Peyer's patch (tissue), 4 donors: ENCODE measurements at regions not wholly inside any gene's neighbourhood (a gene's known extent, or its start where the extent isn't known, plus 50 kb on each side); places are given as distances from the start of the nearest gene placed in this dataset.

Experiments
- DNase-seq, 3 donors: peaks; one replicate each; pipeline ENCODE4 v3.0.0-alpha.2; 2017 to 2019
- H3K27ac ChIP-seq, 4 donors: fragments of 200-600 bp; sonication (generic); one replicate each; pipeline ENCODE4 v1.5.1; 2016 to 2019
- H3K27me3 ChIP-seq, 2 donors: fragments of 200-600 bp; sonication (generic); one replicate each; pipeline ENCODE4 v1.5.1; 2019
- H3K36me3 ChIP-seq, 3 donors: fragments of 200-600 bp; sonication (generic); one replicate each; pipeline ENCODE4 v1.5.1; 2016 to 2019
- H3K4me1 ChIP-seq, 4 donors: fragments of 200-600 bp; sonication (generic); one replicate each; pipeline ENCODE4 v1.5.1; 2016 to 2019
- H3K4me3 ChIP-seq, 4 donors: fragments of 200-600 bp; sonication (generic); 1 replicate in 3 of 4; 2 replicates in 1 of 4; pipeline ENCODE4 v1.5.1; 2016 to 2019; ENCODE audit warnings: mild to moderate bottlenecking in 1 of 4
- H3K9me3 ChIP-seq, 4 donors: fragments of 200-600 bp; sonication (generic); one replicate each; pipeline ENCODE4 v1.5.1; 2016 to 2019; ENCODE audit warnings: mild to moderate bottlenecking in 1 of 4
- CTCF ChIP-seq, 6 experiments: fragments of 450-650 bp in 4 of 6; fragments of 200-600 bp in 2 of 6; sonication (generic) in 1 of 6; IDR thresholded peaks; one replicate each; pipeline ENCODE4 v1.5.1; 2017 to 2019; ENCODE audit warnings: antibody characterized with exemption in 6 of 6, mild to moderate bottlenecking in 3 of 6, moderate library complexity in 1 of 6
- POLR2A ChIP-seq, 2 donors: fragments of 450-650 bp; IDR thresholded peaks; one replicate each; pipeline ENCODE4 v1.5.1; 2017; ENCODE audit warnings: antibody characterized with exemption in 2 of 2, mild to moderate bottlenecking in 2 of 2, moderate library complexity in 2 of 2

- Histone ChIP-seq H3K27ac (no peak overlapping the region), H3K4me3 (no peak overlapping the region), H3K36me3 (no peaks in the 10 kb centered on the region), H3K4me1 (no peaks in the 10 kb centered on the region), H3K9me3 (no peaks in the 10 kb centered on the region), H3K27me3 (no peaks in the 10 kb centered on the region)
- TF ChIP-seq CTCF (IDR thresholded peaks at IDR 0.05) = no peak
- TF ChIP-seq POLR2A (IDR thresholded peaks at IDR 0.05) = no peak
- no peak for DNase-seq
These were observed 72.6 kb upstream of the NSMCE3 start for GRCh38 chr15:29342201-29342600.

GRCh38 chr15:29337156-29337959 lies 67.7 kb upstream of the NSMCE3 start:
- no peak overlapping the region for H3K4me3 ChIP-seq
- H3K36me3 ChIP-seq = no peaks in the 10 kb centered on the region
- H3K4me1 ChIP-seq = no peaks in the 10 kb centered on the region
- no peak for TF ChIP-seq CTCF (IDR thresholded peaks at IDR 0.05)
- TF ChIP-seq POLR2A (IDR thresholded peaks at IDR 0.05) = no peak
- no peaks in the 10 kb centered on the region for H3K27me3 ChIP-seq
- DNase-seq = no peak
- H3K9me3 ChIP-seq = no peaks in the 10 kb centered on the region
- H3K27ac ChIP-seq = no peak overlapping the region

DNA sequence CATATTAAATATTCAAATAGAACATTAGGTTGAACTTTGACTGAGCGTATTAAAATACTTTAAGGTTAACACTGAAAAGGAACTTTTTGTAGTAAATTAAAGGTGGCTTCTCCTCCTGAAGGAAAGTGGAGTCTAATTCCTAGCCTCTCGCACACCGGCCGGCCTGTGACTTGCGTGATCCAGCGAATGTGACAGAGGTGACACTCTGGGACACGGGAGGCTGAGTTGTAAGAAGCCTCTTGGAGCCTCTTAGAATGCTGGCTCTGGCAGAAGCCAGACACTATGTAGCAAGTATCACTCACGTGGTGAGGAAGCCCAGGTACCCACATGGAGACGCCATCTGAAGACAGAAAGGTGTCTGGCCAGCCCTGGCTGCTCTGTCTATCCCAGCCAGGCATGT lies 64.9 kb upstream of the NSMCE3 start:
- no peak overlapping the region for H3K4me3 ChIP-seq
- H3K4me1 ChIP-seq = no peaks in the 10 kb centered on the region
- H3K27me3 ChIP-seq = no peaks in the 10 kb centered on the region
- no peak overlapping the region for H3K27ac ChIP-seq
- H3K9me3 ChIP-seq = no peaks in the 10 kb centered on the region
- no peaks in the 10 kb centered on the region for H3K36me3 ChIP-seq
- TF ChIP-seq CTCF (IDR thresholded peaks at IDR 0.05) = no peak
- no peak for TF ChIP-seq POLR2A (IDR thresholded peaks at IDR 0.05)
- no peak for DNase-seq

DNA sequence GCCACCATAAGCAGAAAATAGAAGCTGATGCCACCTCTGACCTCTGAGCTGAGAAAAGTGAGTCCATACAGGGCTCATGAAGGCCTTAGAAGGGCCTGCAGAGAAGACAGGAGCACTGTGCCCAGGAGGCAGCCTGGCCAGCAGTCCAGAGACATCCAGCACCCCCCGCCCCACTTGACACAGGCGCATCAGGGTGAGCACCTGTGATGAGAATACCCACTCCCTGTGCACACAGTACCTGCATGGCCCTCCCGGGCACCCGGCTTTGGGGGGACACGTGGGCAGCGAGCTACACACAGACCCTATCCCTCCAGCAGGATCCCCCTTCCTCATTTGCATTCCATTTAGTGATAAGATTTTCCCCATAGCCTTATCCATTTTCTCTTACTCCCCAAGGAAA lies 63.6 kb upstream of the NSMCE3 start:
- TF ChIP-seq POLR2A (IDR thresholded peaks at IDR 0.05) = no peak
- TF ChIP-seq CTCF (IDR thresholded peaks at IDR 0.05) = no peak
- Histone ChIP-seq H3K27ac (no peak overlapping the region), H3K4me3 (no peak overlapping the region), H3K4me1 (no peaks in the 10 kb centered on the region), H3K27me3 (no peaks in the 10 kb centered on the region), H3K9me3 (no peaks in the 10 kb centered on the region), H3K36me3 (no peaks in the 10 kb centered on the region)
- no peak for DNase-seq

GRCh38 chr15:29331669-29332068 lies 62.0 kb upstream of the NSMCE3 start:
- DNase-seq = no peak
- Histone ChIP-seq H3K27ac (no peak overlapping the region), H3K27me3 (no peaks in the 10 kb centered on the region), H3K36me3 (no peaks in the 10 kb centered on the region), H3K9me3 (peaks cover 0 to under 1% (median 0%) of the 10 kb centered on the region in 4 donors), H3K4me1 (no peaks in the 10 kb centered on the region), H3K4me3 (no peak overlapping the region)
- TF ChIP-seq CTCF (IDR thresholded peaks at IDR 0.05) (no peak), POLR2A (IDR thresholded peaks at IDR 0.05) (no peak)
